ENCODE measurements at regions not wholly inside any gene's neighbourhood (a gene's known extent, or its start where the extent isn't known, plus 50 kb on each side); places are given as distances from the start of the nearest gene placed in this dataset.
"Not testable (repeated sequence)": the region's sequence is repeated elsewhere in the genome, so short reads cannot be mapped to it uniquely, and the experiment has no call there.

DNA sequence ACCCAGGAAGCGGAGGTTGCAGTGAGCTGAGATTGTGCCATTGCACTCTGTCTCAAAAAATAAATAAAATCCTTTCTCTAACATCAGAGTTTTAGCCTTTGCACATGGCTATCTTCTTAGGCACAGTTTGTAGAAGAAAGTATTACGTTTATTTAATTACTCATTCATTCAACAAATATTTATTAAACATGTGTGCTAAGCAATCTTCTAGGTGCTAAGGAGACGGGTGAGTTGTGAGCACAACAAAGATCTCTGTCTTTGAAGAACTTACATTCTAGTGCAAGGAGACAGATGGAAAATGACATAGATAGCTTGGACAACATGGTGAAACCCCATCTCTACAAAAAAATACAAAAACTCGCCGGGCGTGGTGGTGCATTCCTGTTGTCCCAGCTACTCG lies 122.3 kb upstream of the MYO10 start:
- Histone ChIP-seq H3K9me3 (ENCODE audit: control insufficient read depth in 1 of 2, insufficient read depth in 1 of 2, low read depth in 1 of 2, low read length in 2 of 2) (no peaks in the 10 kb centered on the region), H3K27me3 (ENCODE audit: insufficient read depth, low read length) (no peaks in the 10 kb centered on the region), H3K4me1 (ENCODE audit: control insufficient read depth in 1 of 2, insufficient read depth in 2 of 2, low read length in 2 of 2) (peaks cover 0 to 3% of the 10 kb centered on the region in 2 experiments; a peak in 2 of 4 replicates), H3K4me3 (replicated peaks in 1 of 2; ENCODE audit: low read depth in 1 of 2, low read length in 2 of 2) (no peak overlapping the region), H4K20me1 (ENCODE audit: insufficient read depth) (no peaks in the 10 kb centered on the region), H3K9me2 (ENCODE audit: insufficient read depth) (no peaks in the 10 kb centered on the region), H2AFZ (ENCODE audit: low read depth, low read length, poor library complexity, severe bottlenecking) (no peak overlapping the region), H3K27ac (ENCODE audit: low read depth, low read length) (no peak overlapping the region), H3K79me2 (ENCODE audit: insufficient read depth, low read length) (no peaks in the 10 kb centered on the region), H3K9ac (ENCODE audit: low read length) (no peak overlapping the region), H3K36me3 (ENCODE audit: control insufficient read depth in 1 of 2, insufficient read depth in 2 of 2, low read length in 2 of 2) (no peaks in the 10 kb centered on the region), H3K4me2 (ENCODE audit: low read length) (no peak overlapping the region)
- no TSS peak for BruUV-seq (replicated peaks)
- intact Hi-C loops (cut with micrococcal nuclease), result no loop called here
- ChIA-PET POLR2A (no interaction called here), CTCF (no interaction called here), RAD21 (ENCODE audit: low non-redundant PET in 1 of 2, low total read pairs in 2 of 2, uncharacterized antibody in 2 of 2, unreplicated experiment in 2 of 2) (no interaction called here)
- no peak for DNase-seq (ENCODE audit: low read depth, low spot score)
- TF ChIP-seq TCF7L2 (IDR thresholded peaks at IDR 0.05; ENCODE audit: borderline replicate concordance, extremely low read depth, insufficient read depth, insufficient read length) (no peak), FOSL1 (IDR thresholded peaks at IDR 0.05; ENCODE audit: low read depth) (no peak), POLR2AphosphoS5 (IDR thresholded peaks at IDR 0.05; ENCODE audit: low read depth, low read length) (no peak), EGR1 (IDR thresholded peaks at IDR 0.05; ENCODE audit: low read depth) (no peak)
- TF ChIP-seq, protein P1, sequence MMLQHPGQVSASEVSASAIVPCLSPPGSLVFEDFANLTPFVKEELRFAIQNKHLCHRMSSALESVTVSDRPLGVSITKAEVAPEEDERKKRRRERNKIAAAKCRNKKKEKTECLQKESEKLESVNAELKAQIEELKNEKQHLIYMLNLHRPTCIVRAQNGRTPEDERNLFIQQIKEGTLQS (IDR thresholded peaks at IDR 0.05), result no peak
- no peak for ATAC-seq

DNA sequence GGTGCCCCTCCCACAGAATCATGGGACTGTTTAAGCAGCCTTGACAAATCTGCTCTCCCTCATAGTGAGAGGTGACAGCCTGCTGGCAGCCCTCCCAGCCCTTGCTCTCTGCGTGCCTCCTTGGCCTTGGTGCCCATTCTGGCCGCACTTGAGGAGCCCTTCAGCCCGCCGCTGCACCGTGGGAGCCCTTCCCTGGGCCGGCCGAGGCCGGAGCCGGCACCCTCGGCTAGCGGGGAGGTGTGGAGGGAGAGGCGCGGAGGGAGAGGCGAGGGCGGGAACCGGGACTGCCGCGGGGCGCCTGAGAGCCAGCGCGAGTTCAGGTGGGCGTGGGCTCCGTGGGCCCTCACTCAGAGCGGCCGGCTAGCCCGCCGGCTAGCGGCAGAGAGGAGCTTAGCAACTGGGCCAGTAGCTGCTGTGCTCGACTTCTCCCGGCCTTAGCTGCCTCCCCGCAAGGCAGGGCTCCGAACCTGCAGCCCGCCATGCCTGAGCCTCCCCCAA lies 125.9 kb upstream of the MYO10 start:
- Histone ChIP-seq H3K36me3 (ENCODE audit: control insufficient read depth in 1 of 2, insufficient read depth in 2 of 2, low read length in 2 of 2) (no peaks in the 10 kb centered on the region), H3K9me3 (ENCODE audit: control insufficient read depth in 1 of 2, insufficient read depth in 1 of 2, low read depth in 1 of 2, low read length in 2 of 2) (no peaks in the 10 kb centered on the region), H3K9ac (ENCODE audit: low read length) (no peak overlapping the region), H3K4me1 (ENCODE audit: control insufficient read depth in 1 of 2, insufficient read depth in 2 of 2, low read length in 2 of 2) (peaks cover 0 to 3% of the 10 kb centered on the region in 2 experiments; a peak in 2 of 4 replicates), H3K27me3 (ENCODE audit: insufficient read depth, low read length) (no peaks in the 10 kb centered on the region), H3K27ac (ENCODE audit: low read depth, low read length) (no peak overlapping the region), H2AFZ (ENCODE audit: low read depth, low read length, poor library complexity, severe bottlenecking) (no peak overlapping the region), H3K4me3 (replicated peaks in 1 of 2; ENCODE audit: low read depth in 1 of 2, low read length in 2 of 2) (no peak overlapping the region), H3K4me2 (ENCODE audit: low read length) (no peak overlapping the region), H3K9me2 (ENCODE audit: insufficient read depth) (no peaks in the 10 kb centered on the region), H3K79me2 (ENCODE audit: insufficient read depth, low read length) (no peaks in the 10 kb centered on the region), H4K20me1 (ENCODE audit: insufficient read depth) (no peaks in the 10 kb centered on the region)
- ChIA-PET CTCF (no interaction called here), POLR2A (no interaction called here), RAD21 (ENCODE audit: low non-redundant PET in 1 of 2, low total read pairs in 2 of 2, uncharacterized antibody in 2 of 2, unreplicated experiment in 2 of 2) (no interaction called here)
- intact Hi-C loops (cut with micrococcal nuclease), result no loop called here
- ATAC-seq, result no peak
- DNase-seq (ENCODE audit: low read depth, low spot score), result no peak
- TF ChIP-seq RAD21 (IDR thresholded peaks at IDR 0.05; ENCODE audit: low read depth) (no peak), SRF (IDR thresholded peaks at IDR 0.05; ENCODE audit: low read depth) (no peak), POLR2A (IDR thresholded peaks at IDR 0.05; ENCODE audit: borderline replicate concordance, extremely low read depth, insufficient read depth, insufficient read length) (no peak), ELF1 (IDR thresholded peaks at IDR 0.05; ENCODE audit: borderline replicate concordance, low read depth) (no peak), SP1 (IDR thresholded peaks at IDR 0.05; ENCODE audit: low read depth) (no peak), JUND (IDR thresholded peaks at IDR 0.05) (no peak), EGR1 (IDR thresholded peaks at IDR 0.05; ENCODE audit: low read depth) (no peak), EZH2 (IDR thresholded peaks at IDR 0.05) (no peak), YY1 (IDR thresholded peaks at IDR 0.05; ENCODE audit: extremely low read depth, insufficient replicate concordance, low read depth, low read length) (no peak), CBX3 (IDR thresholded peaks at IDR 0.05; ENCODE audit: low read depth) (no peak), POLR2AphosphoS5 (IDR thresholded peaks at IDR 0.05; ENCODE audit: low read depth, low read length) (no peak)
- TF ChIP-seq, protein P2, sequence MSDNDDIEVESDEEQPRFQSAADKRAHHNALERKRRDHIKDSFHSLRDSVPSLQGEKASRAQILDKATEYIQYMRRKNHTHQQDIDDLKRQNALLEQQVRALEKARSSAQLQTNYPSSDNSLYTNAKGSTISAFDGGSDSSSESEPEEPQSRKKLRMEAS (IDR thresholded peaks at IDR 0.05), result no peak
- no TSS peak for BruUV-seq (replicated peaks)

DNA sequence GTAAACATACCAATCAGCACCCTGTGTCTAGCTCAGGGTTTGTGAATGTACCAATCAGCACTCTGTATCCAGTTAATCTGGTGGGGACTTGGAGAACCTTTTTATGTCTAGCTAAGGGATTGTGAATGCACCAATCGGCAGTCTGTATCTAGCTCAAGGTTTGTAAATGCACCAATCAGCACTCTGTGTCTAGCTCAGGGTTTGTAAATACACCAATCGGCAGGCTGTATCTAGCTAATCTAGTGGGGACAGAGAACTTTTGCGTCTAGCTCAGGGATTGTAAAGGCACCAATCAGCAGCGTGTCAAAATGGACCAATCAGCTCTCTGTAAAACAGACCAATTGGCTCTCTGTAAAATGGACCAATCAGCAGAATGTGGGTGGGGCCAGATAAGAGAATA lies 126.7 kb upstream of the MYO10 start:
- H3K9me2 ChIP-seq (ENCODE audit: insufficient read depth); H3K9me3 ChIP-seq (ENCODE audit: control insufficient read depth in 1 of 2, insufficient read depth in 1 of 2, low read depth in 1 of 2, low read length in 2 of 2); H3K27ac ChIP-seq (ENCODE audit: low read depth, low read length); H3K27me3 ChIP-seq (ENCODE audit: insufficient read depth, low read length); BruUV-seq (replicated peaks); H3K4me1 ChIP-seq (ENCODE audit: control insufficient read depth in 1 of 2, insufficient read depth in 2 of 2, low read length in 2 of 2); H3K4me3 ChIP-seq (replicated peaks in 1 of 2; ENCODE audit: low read depth in 1 of 2, low read length in 2 of 2); CTCF ChIA-PET; DNase-seq (ENCODE audit: low read depth, low spot score); H2AFZ ChIP-seq (ENCODE audit: low read depth, low read length, poor library complexity, severe bottlenecking); H4K20me1 ChIP-seq (ENCODE audit: insufficient read depth); H3K79me2 ChIP-seq (ENCODE audit: insufficient read depth, low read length); H3K4me2 ChIP-seq (ENCODE audit: low read length); H3K36me3 ChIP-seq (ENCODE audit: control insufficient read depth in 1 of 2, insufficient read depth in 2 of 2, low read length in 2 of 2); H3K9ac ChIP-seq (ENCODE audit: low read length); intact Hi-C loops (cut with micrococcal nuclease); ATAC-seq: not testable (repeated sequence)
- ChIA-PET POLR2A (interaction anchor here (0.7 kb wide), 1 partner anchor 49 kb away, joined by 4 read pairs; no protein-coding TSS in a partner anchor), RAD21 (ENCODE audit: low non-redundant PET in 1 of 2, low total read pairs in 2 of 2, uncharacterized antibody in 2 of 2, unreplicated experiment in 2 of 2) (interaction anchor here in 1 of 2 experiments (0.7 kb wide), 1 partner anchor 76 kb away, joined by 3 read pairs; no protein-coding TSS in a partner anchor)
